ENCODE measurements at regions not wholly inside any gene's neighbourhood (a gene's known extent, or its start where the extent isn't known, plus 50 kb on each side); places are given as distances from the start of the nearest gene placed in this dataset.

DNA sequence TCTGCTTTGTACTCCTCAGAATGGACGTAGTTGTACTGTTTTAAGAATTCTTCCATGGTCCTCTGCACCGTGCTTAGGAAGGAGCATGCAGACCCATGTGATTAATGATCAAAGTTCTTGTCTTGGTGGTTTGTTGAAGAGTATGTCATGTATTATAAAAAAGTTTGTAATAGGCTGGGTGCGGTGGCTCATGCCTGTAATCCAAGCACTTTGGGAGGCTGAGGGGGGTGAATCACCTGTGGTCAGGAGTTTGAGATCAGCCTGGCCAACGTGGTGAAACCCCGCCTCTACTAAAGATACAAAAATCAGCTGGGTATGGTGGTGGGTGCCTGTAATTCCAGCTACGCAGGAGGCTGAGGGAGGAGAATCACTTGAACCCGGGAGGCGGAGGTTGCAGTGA lies 61.8 kb upstream of the RTL1 start:
- ATAC-seq (no peak), DNase-seq (ENCODE audit: low read depth, low spot score) (no peak)
- BruUV-seq (replicated peaks): no TSS peak

More for the DNA sequence above, 61.8 kb upstream of the RTL1 start:
- H2AFZ ChIP-seq (ENCODE audit: low read depth, low read length, poor library complexity, severe bottlenecking): no peak overlapping the region
- H3K4me2 ChIP-seq (ENCODE audit: low read length): no peak overlapping the region
- H3K4me1 ChIP-seq (ENCODE audit: control insufficient read depth in 1 of 2, insufficient read depth in 2 of 2, low read length in 2 of 2): no peaks in the 10 kb centered on the region
- no peaks in the 10 kb centered on the region for H3K36me3 ChIP-seq (ENCODE audit: control insufficient read depth in 1 of 2, insufficient read depth in 2 of 2, low read length in 2 of 2)
- no peak overlapping the region for H3K9ac ChIP-seq (ENCODE audit: low read length)
- no peaks in the 10 kb centered on the region for H3K9me2 ChIP-seq (ENCODE audit: insufficient read depth)
- no peaks in the 10 kb centered on the region for H3K27me3 ChIP-seq (ENCODE audit: insufficient read depth, low read length)
- TF ChIP-seq ZNF274 (IDR thresholded peaks at IDR 0.05; ENCODE audit: low read depth, low read length): no peak
- TF ChIP-seq SP1 (IDR thresholded peaks at IDR 0.05; ENCODE audit: low read depth): no peak
- TF ChIP-seq ELF1 (IDR thresholded peaks at IDR 0.05; ENCODE audit: borderline replicate concordance, low read depth): no peak
- TF ChIP-seq, protein P1, sequence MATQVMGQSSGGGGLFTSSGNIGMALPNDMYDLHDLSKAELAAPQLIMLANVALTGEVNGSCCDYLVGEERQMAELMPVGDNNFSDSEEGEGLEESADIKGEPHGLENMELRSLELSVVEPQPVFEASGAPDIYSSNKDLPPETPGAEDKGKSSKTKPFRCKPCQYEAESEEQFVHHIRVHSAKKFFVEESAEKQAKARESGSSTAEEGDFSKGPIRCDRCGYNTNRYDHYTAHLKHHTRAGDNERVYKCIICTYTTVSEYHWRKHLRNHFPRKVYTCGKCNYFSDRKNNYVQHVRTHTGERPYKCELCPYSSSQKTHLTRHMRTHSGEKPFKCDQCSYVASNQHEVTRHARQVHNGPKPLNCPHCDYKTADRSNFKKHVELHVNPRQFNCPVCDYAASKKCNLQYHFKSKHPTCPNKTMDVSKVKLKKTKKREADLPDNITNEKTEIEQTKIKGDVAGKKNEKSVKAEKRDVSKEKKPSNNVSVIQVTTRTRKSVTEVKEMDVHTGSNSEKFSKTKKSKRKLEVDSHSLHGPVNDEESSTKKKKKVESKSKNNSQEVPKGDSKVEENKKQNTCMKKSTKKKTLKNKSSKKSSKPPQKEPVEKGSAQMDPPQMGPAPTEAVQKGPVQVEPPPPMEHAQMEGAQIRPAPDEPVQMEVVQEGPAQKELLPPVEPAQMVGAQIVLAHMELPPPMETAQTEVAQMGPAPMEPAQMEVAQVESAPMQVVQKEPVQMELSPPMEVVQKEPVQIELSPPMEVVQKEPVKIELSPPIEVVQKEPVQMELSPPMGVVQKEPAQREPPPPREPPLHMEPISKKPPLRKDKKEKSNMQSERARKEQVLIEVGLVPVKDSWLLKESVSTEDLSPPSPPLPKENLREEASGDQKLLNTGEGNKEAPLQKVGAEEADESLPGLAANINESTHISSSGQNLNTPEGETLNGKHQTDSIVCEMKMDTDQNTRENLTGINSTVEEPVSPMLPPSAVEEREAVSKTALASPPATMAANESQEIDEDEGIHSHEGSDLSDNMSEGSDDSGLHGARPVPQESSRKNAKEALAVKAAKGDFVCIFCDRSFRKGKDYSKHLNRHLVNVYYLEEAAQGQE (IDR thresholded peaks at IDR 0.05; ENCODE audit: low read depth): no peak
- no peak for TF ChIP-seq RAD21 (IDR thresholded peaks at IDR 0.05; ENCODE audit: low read depth)
- TF ChIP-seq CEBPB (IDR thresholded peaks at IDR 0.05; ENCODE audit: low read depth): no peak
- TF ChIP-seq EZH2 (IDR thresholded peaks at IDR 0.05): no peak
- TF ChIP-seq SRF (IDR thresholded peaks at IDR 0.05; ENCODE audit: low read depth): no peak
- no peak for TF ChIP-seq EGR1 (IDR thresholded peaks at IDR 0.05; ENCODE audit: low read depth)
- no peak for TF ChIP-seq CBX3 (IDR thresholded peaks at IDR 0.05; ENCODE audit: low read depth)
- TF ChIP-seq POLR2AphosphoS5 (IDR thresholded peaks at IDR 0.05; ENCODE audit: low read depth, low read length): no peak
- H3K4me3 ChIP-seq (replicated peaks in 1 of 2; ENCODE audit: low read depth in 1 of 2, low read length in 2 of 2): no peak overlapping the region
- H3K27ac ChIP-seq (ENCODE audit: low read depth, low read length): no peak overlapping the region
- intact Hi-C loops (cut with micrococcal nuclease): no loop called here
- ChIA-PET CTCF (no interaction called here), RAD21 (ENCODE audit: low non-redundant PET in 1 of 2, low total read pairs in 2 of 2, uncharacterized antibody in 2 of 2, unreplicated experiment in 2 of 2) (no interaction called here), POLR2A (no interaction called here)
- no peaks in the 10 kb centered on the region for H4K20me1 ChIP-seq (ENCODE audit: insufficient read depth)
- H3K9me3 ChIP-seq (ENCODE audit: control insufficient read depth in 1 of 2, insufficient read depth in 1 of 2, low read depth in 1 of 2, low read length in 2 of 2): no peaks in the 10 kb centered on the region
- H3K79me2 ChIP-seq (ENCODE audit: insufficient read depth, low read length): no peaks in the 10 kb centered on the region
